Gastrocnemius medialis (tissue), 4 donors: ENCODE measurements at regions not wholly inside any gene's neighbourhood (a gene's known extent, or its start where the extent isn't known, plus 50 kb on each side); places are given as distances from the start of the nearest gene placed in this dataset.

Experiments used
- CTCF ChIP-seq, 5 experiments: fragments of 450-650 bp in 3 of 5; fragments of 200-600 bp in 2 of 5; sonication (generic) in 2 of 5; IDR thresholded peaks in 4 of 5; conservative IDR thresholded peaks in 1 of 5; 1 replicate in 4 of 5; 2 replicates in 1 of 5; pipeline ENCODE4 v1.5.1; 2016 to 2019; ENCODE audit warnings: antibody characterized with exemption in 5 of 5, mild to moderate bottlenecking in 3 of 5, moderate library complexity in 3 of 5
- POLR2A ChIP-seq, 2 donors: fragments of 450-650 bp; IDR thresholded peaks; one replicate each; pipeline ENCODE4 v1.6.1; 2017; ENCODE audit warnings: antibody characterized with exemption in 2 of 2, mild to moderate bottlenecking in 2 of 2, moderate library complexity in 2 of 2

DNA sequence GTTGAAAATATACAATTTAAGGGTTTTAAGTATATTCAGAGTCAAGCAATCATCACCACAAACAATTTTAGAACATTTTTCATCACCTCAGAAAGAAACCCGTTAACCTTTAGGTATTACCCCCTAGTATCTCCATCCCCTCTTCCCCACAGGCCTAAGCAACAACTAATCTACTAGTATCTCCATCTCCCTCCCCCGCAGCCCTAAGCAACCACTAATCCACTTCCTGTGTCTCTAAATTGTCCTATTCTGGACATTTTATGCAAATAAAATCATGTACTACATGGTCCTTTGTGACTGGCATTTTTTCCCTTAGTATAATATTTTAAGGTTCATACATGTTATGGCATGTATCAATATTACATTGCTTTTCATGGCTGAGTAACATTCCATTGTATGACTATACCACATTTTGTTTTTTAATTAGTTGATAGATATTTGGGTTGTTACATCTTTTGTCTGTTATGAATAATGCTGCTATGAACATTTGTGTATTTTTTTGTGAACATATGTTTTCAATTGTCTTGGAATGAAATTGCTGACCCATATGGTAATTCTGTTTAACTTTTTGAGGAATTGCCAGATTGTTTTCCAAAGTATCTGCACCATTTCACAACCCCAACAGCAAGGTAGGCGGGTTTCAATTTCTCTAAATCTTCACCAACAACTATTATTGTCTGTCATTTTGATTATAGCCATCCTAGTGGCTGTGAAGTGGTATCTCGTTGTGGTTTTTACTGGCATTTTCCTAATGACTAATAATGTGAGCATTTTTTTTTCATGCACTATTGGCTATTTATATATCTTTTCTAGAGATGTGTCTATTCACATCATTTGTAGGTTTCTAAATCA lies 215.6 kb upstream of the CD96 start:
- TF ChIP-seq CTCF (IDR thresholded peaks at IDR 0.05 in 4 of 5, conservative IDR thresholded peaks at IDR 0.05 in 1 of 5) (no peak), POLR2A (IDR thresholded peaks at IDR 0.05) (no peak)
